ENCODE measurements at regions not wholly inside any gene's neighbourhood (a gene's known extent, or its start where the extent isn't known, plus 50 kb on each side); places are given as distances from the start of the nearest gene placed in this dataset.

- no peak for TF ChIP-seq FOXP2 (optimal IDR thresholded peaks at IDR 0.05; ENCODE audit: control extremely low read depth, extremely low read length, insufficient read depth)
- TF ChIP-seq EZH2 (IDR thresholded peaks at IDR 0.05): no peak
These were observed 56.0 kb upstream of the DDR1 start for GRCh38 chr6:30828027-30828962.
